Peyer's patch (tissue), 4 donors: ENCODE measurements at regions not wholly inside any gene's neighbourhood (a gene's known extent, or its start where the extent isn't known, plus 50 kb on each side); places are given as distances from the start of the nearest gene placed in this dataset.

Experiments
- POLR2A ChIP-seq, 2 donors: fragments of 450-650 bp; IDR thresholded peaks; one replicate each; pipeline ENCODE4 v1.5.1; 2017; ENCODE audit warnings: antibody characterized with exemption in 2 of 2, mild to moderate bottlenecking in 2 of 2, moderate library complexity in 2 of 2
- TF ChIP-seq, protein P1 (sequence below), 6 experiments: fragments of 450-650 bp in 4 of 6; fragments of 200-600 bp in 2 of 6; sonication (generic) in 1 of 6; IDR thresholded peaks; one replicate each; pipeline ENCODE4 v1.5.1; 2017 to 2019; ENCODE audit warnings: antibody characterized with exemption in 6 of 6, mild to moderate bottlenecking in 3 of 6, moderate library complexity in 1 of 6

DNA sequence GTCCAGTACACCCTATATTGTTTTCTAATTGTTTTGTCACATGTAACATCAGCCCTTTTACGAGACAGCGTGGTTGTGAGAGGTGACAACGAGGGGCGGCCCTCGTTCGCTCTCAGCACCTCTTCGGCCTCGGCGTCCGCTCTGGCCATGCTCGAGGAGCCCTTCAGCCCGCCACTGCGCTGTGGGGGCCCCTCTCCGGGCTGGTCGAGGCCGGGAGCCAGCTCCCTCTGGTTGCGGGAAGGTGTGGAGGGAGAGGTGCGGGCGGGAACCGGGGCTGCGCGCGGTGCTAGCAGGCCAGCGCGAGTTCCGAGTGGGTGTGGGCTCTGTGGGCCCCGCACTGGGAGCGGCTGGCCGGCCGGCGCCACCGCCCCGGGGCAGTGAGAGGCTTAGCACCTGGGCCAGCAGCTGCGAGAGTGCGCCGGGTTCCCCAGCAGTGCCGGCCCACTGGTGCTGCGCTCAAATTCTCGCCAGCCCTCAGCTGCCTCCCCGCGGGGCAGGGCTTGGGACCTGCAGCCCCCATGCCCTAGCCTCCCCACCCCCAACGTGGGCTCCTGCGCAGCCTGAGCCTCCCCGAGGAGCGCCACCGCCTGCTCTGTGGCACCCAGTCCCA, 145.0 kb downstream of the PSAT1 start:
- no peak for TF ChIP-seq POLR2A (IDR thresholded peaks at IDR 0.05)
- TF ChIP-seq, protein P1, sequence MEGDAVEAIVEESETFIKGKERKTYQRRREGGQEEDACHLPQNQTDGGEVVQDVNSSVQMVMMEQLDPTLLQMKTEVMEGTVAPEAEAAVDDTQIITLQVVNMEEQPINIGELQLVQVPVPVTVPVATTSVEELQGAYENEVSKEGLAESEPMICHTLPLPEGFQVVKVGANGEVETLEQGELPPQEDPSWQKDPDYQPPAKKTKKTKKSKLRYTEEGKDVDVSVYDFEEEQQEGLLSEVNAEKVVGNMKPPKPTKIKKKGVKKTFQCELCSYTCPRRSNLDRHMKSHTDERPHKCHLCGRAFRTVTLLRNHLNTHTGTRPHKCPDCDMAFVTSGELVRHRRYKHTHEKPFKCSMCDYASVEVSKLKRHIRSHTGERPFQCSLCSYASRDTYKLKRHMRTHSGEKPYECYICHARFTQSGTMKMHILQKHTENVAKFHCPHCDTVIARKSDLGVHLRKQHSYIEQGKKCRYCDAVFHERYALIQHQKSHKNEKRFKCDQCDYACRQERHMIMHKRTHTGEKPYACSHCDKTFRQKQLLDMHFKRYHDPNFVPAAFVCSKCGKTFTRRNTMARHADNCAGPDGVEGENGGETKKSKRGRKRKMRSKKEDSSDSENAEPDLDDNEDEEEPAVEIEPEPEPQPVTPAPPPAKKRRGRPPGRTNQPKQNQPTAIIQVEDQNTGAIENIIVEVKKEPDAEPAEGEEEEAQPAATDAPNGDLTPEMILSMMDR (IDR thresholded peaks at IDR 0.05) = no peak
